IMR-90 (cell line): ENCODE measurements at regions not wholly inside any gene's neighbourhood (a gene's known extent, or its start where the extent isn't known, plus 50 kb on each side); places are given as distances from the start of the nearest gene placed in this dataset.

Experiments
- ATAC-seq: fragments of 200-7000 bp; cut with Tn5 transposase; 2 replicates; pipeline ENCODE4 v1.9.1; 2020; ENCODE audit warnings: low read depth, mild to moderate bottlenecking, moderate library complexity
- BruUV-seq: library from RNA; stranded (reverse); fragments of 400-500 nt; replicated peaks from 2 replicates; lab custom pipeline; 2021; lab: Mats Ljungman, UMichigan
- CTCF ChIA-PET: fragments of 300-600 bp; formaldehyde crosslinking; extraction: SDS; loops from one replicate; lab custom pipeline; 2021; ENCODE audit warnings: antibody characterized with exemption; lab: Yijun Ruan, JAX
- POLR2A ChIA-PET: fragments of 300-600 bp; sonication (Branson Sonifier 250); formaldehyde crosslinking; loops from one replicate; lab custom pipeline; 2022; ENCODE audit warnings: antibody characterized with exemption; ENCODE audit not compliant: unreplicated experiment; lab: Charles Lee
- DNase-seq: peaks from one replicate; pipeline ENCODE4 v3.0.0; 2013
- H2AFZ ChIP-seq: replicated peaks from 2 replicates; pipeline ENCODE3; 2013; ENCODE audit warnings: low read length, mild to moderate bottlenecking; ENCODE audit not compliant: poor library complexity
- H2AK5ac ChIP-seq: 2 replicates; pipeline ENCODE4 v1.6.1; 2013; ENCODE audit warnings: low read depth, low read length, inconsistent platforms
- H2AK9ac ChIP-seq: replicated peaks from 2 replicates; pipeline ENCODE3; 2013; ENCODE audit warnings: mild to moderate bottlenecking, low read depth, low read length, moderate library complexity; ENCODE audit not compliant: poor library complexity
- H2BK120ac ChIP-seq: 2 replicates; pipeline ENCODE4 v1.6.1; 2013; ENCODE audit warnings: low read depth, low read length, inconsistent platforms
- H2BK15ac ChIP-seq: 3 replicates; pipeline ENCODE4 v1.6.1; 2013; ENCODE audit warnings: low read depth, low read length, inconsistent platforms
- H2BK20ac ChIP-seq: 2 replicates; pipeline ENCODE4 v1.6.1; 2013; ENCODE audit warnings: low read depth, mild to moderate bottlenecking, inconsistent platforms, low read length, moderate library complexity
- H2BK5ac ChIP-seq: 2 replicates; pipeline ENCODE4 v1.6.1; 2013; ENCODE audit warnings: mild to moderate bottlenecking, low read depth, low read length, inconsistent platforms; ENCODE audit not compliant: poor library complexity, severe bottlenecking
- H3K14ac ChIP-seq: replicated peaks from 2 replicates; pipeline ENCODE4 v1.6.1; 2013; ENCODE audit warnings: low read depth, low read length, inconsistent platforms
- H3K18ac ChIP-seq: 2 replicates; pipeline ENCODE4 v1.6.1; 2013; ENCODE audit warnings: low read depth, low read length, control low read depth
- H3K23ac ChIP-seq: 2 replicates; pipeline ENCODE4 v1.6.1; 2013; ENCODE audit warnings: low read depth, low read length, inconsistent platforms
- H3K27ac ChIP-seq: 2 replicates; pipeline ENCODE4 v1.5.1; 2013; ENCODE audit warnings: mild to moderate bottlenecking, control low read depth, low read length; ENCODE audit not compliant: insufficient read depth
- H3K27me3 ChIP-seq: 2 replicates; pipeline ENCODE4 v1.6.1; 2013; ENCODE audit warnings: low read length; ENCODE audit not compliant: control insufficient read depth, insufficient read depth
- H3K36me3 ChIP-seq: 2 replicates; pipeline ENCODE4 v1.6.1; 2013; ENCODE audit warnings: low read length, mixed read lengths; ENCODE audit not compliant: control insufficient read depth, insufficient read depth
- H3K4ac ChIP-seq: 2 replicates; pipeline ENCODE4 v1.6.1; 2013; ENCODE audit warnings: low read depth, low read length, inconsistent platforms
- H3K4me1 ChIP-seq: 2 replicates; pipeline ENCODE4 v1.6.1; 2013; ENCODE audit warnings: low read length, mixed read lengths; ENCODE audit not compliant: control insufficient read depth, insufficient read depth
- H3K4me2 ChIP-seq: 2 replicates; pipeline ENCODE4 v1.6.1; 2013; ENCODE audit warnings: low read depth, mild to moderate bottlenecking, control low read depth, low read length, moderate library complexity
- H3K4me3 ChIP-seq: 2 replicates; pipeline ENCODE4 v1.5.1; 2013; ENCODE audit warnings: low read depth, mild to moderate bottlenecking, control low read depth, low read length, moderate library complexity; ENCODE audit not compliant: insufficient read depth
- H3K56ac ChIP-seq: 2 replicates; pipeline ENCODE4 v1.6.1; 2013; ENCODE audit warnings: low read length, inconsistent platforms; ENCODE audit not compliant: insufficient read depth; ENCODE audit errors: extremely low read depth
- H3K79me1 ChIP-seq, 2 experiments: 2 replicates each; pipeline ENCODE4 v1.6.1; 2013; ENCODE audit warnings: low read length in 2 of 2, inconsistent platforms in 1 of 2, low read depth in 1 of 2
- H3K9ac ChIP-seq: 2 replicates; pipeline ENCODE4 v1.6.1; 2013; ENCODE audit warnings: low read depth, low read length, control low read depth
- H3K9me1 ChIP-seq: 2 replicates; pipeline ENCODE4 v1.6.1; 2013; ENCODE audit warnings: low read length, inconsistent platforms; ENCODE audit not compliant: insufficient read depth
- H3K9me3 ChIP-seq: 2 replicates; pipeline ENCODE4 v1.6.1; 2013; ENCODE audit warnings: low read length; ENCODE audit not compliant: control insufficient read depth, insufficient read depth
- H4K20me1 ChIP-seq: 2 replicates; pipeline ENCODE4 v1.6.1; 2013; ENCODE audit warnings: low read length, inconsistent platforms; ENCODE audit not compliant: insufficient read depth
- H4K5ac ChIP-seq: 2 replicates; pipeline ENCODE4 v1.6.1; 2013; ENCODE audit warnings: mild to moderate bottlenecking, low read depth, low read length, control low read depth
- H4K8ac ChIP-seq, 2 experiments: 2 replicates each; pipeline ENCODE4 v1.6.1; 2013; ENCODE audit warnings: low read depth in 2 of 2, low read length in 2 of 2, control low read depth in 1 of 2, inconsistent platforms in 1 of 2
- H4K91ac ChIP-seq: 2 replicates; pipeline ENCODE4 v1.6.1; 2013; ENCODE audit warnings: low read depth, low read length, inconsistent platforms; ENCODE audit not compliant: insufficient read depth
- BHLHE40 ChIP-seq: fragments of 150-350 bp; IDR thresholded peaks from 2 replicates; pipeline ENCODE4 v1.6.1; 2016; ENCODE audit warnings: mild to moderate bottlenecking, low read depth, low read length
- CEBPB ChIP-seq: IDR thresholded peaks from 2 replicates; pipeline ENCODE4 v1.6.1; 2012; ENCODE audit warnings: low read depth, low read length, improper control_type of control experiment
- CHD1 ChIP-seq: IDR thresholded peaks from 2 replicates; pipeline ENCODE4 v1.6.1; 2012; ENCODE audit warnings: low read depth, low read length, improper control_type of control experiment
- FOS ChIP-seq: fragments of 150-350 bp; IDR thresholded peaks from 2 replicates; pipeline ENCODE4 v1.6.1; 2016; ENCODE audit warnings: low read depth, low read length
- MXI1 ChIP-seq: IDR thresholded peaks from 2 replicates; pipeline ENCODE4 v1.6.1; 2012; ENCODE audit warnings: low read depth, mild to moderate bottlenecking, low read length, moderate library complexity, borderline replicate concordance
- RCOR1 ChIP-seq: IDR thresholded peaks from 2 replicates; pipeline ENCODE4 v1.6.1; 2012; ENCODE audit warnings: mild to moderate bottlenecking, low read length, improper control_type of control experiment; ENCODE audit not compliant: insufficient replicate concordance
- WGBS, 2 experiments: methylation state at CpG; one replicate each; pipeline versions ENCODE4 v1.1.5 to v1.1.7; 2013; ENCODE audit warnings: missing lambda C conversion rate in 2 of 2; ENCODE audit not compliant: insufficient read length in 1 of 2; ENCODE audit errors: extremely low coverage in 2 of 2; 5-methylcytosine and 5-hydroxymethylcytosine counted together
- dilution Hi-C: fragments of 300-500 bp; cut with HindIII; formaldehyde crosslinking; loops from one replicate; pipeline ENCODE4 v1.14.3; 2018; ENCODE audit warnings: low sequenced_read_pairs; ENCODE audit not compliant: unreplicated experiment
- in situ Hi-C: fragments of 300-500 bp; cut with MboI; formaldehyde crosslinking; loops from 3 replicates; pipeline ENCODE4 v1.14.3; 2019; ENCODE audit warnings: low sequenced_read_pairs, inconsistent platforms, mixed read lengths
- intact Hi-C: fragments of 100-400 bp; cut with micrococcal nuclease; formaldehyde crosslinking; loops from 2 replicates; pipeline ENCODE4 v1.10.0; 2022
- TF ChIP-seq, protein P1 (sequence below): conservative IDR thresholded peaks from 2 replicates; pipeline ENCODE4 v1.5.1; 2012; ENCODE audit warnings: mild to moderate bottlenecking, low read depth, low read length, improper control_type of control experiment

DNA sequence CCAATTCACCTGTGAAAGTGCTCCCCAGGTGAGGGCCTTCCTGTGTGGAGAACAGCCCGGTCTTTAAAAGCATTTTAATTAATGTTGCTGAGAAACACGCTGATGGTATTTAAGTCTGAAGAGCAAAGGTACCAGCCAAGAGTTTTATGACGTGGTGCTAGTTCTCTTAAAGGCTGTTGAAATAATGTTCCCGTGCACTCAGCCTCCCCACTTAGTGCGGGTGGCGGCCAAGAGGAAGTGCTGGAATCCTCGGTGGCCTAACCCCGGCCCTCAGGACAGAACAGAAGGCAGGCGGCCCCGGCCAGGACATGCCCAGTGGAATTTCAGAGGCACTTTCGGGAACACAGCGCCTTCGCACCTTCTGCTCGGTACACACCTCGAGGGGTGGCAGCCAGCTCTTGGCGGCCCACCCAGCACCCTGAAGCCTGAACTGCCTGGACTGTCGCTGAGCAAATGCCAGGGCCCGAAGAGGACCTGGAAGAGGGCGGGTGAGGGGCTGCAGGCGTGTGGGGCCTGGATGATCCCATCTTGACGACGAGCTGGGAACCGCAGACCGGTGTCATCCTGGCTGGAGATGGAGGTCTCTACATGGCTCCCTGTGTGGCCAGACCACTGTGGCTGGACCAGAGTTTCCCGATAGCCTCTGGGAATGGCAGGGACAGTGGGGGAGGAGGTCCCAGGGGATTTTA lies 142.9 kb downstream of the ASB1 start:
- H3K9me3 ChIP-seq = no peaks in the 10 kb centered on the region
- dilution Hi-C loops = no loop called here

More for the DNA sequence above, 142.9 kb downstream of the ASB1 start:
- ChIA-PET CTCF (no interaction called here), POLR2A (no interaction called here)
- no peak overlapping the region for H3K4me3 ChIP-seq
- H3K23ac ChIP-seq = no peak overlapping the region
- ATAC-seq (no peak), DNase-seq (no peak)
- H3K18ac ChIP-seq = no peak overlapping the region
- no peak overlapping the region for H4K8ac ChIP-seq
- intact Hi-C loops (no loop called here), in situ Hi-C loops (no loop called here)
- no peak overlapping the region for H3K9ac ChIP-seq
- no peaks in the 10 kb centered on the region for H3K36me3 ChIP-seq
- peaks cover 12% of the 10 kb centered on the region for H3K27me3 ChIP-seq
- 61% methylated on average over 12 of the region's 25 CpGs; no CpG with 5 or more reads in 1 of the 2 experiments for WGBS, 2 experiments
- TF ChIP-seq BHLHE40 (no peak), MXI1 (no peak), RCOR1 (no peak), FOS (no peak), CHD1 (no peak), CEBPB (no peak)
- TF ChIP-seq, protein P1, sequence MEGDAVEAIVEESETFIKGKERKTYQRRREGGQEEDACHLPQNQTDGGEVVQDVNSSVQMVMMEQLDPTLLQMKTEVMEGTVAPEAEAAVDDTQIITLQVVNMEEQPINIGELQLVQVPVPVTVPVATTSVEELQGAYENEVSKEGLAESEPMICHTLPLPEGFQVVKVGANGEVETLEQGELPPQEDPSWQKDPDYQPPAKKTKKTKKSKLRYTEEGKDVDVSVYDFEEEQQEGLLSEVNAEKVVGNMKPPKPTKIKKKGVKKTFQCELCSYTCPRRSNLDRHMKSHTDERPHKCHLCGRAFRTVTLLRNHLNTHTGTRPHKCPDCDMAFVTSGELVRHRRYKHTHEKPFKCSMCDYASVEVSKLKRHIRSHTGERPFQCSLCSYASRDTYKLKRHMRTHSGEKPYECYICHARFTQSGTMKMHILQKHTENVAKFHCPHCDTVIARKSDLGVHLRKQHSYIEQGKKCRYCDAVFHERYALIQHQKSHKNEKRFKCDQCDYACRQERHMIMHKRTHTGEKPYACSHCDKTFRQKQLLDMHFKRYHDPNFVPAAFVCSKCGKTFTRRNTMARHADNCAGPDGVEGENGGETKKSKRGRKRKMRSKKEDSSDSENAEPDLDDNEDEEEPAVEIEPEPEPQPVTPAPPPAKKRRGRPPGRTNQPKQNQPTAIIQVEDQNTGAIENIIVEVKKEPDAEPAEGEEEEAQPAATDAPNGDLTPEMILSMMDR = no peak
- H2BK5ac ChIP-seq = no peak overlapping the region
- H2AK9ac ChIP-seq = no peak overlapping the region
- H4K5ac ChIP-seq = no peak overlapping the region
- BruUV-seq = no TSS peak
- no peak overlapping the region for H3K14ac ChIP-seq
- H4K91ac ChIP-seq = no peak overlapping the region
- no peaks in the 10 kb centered on the region for H3K4me1 ChIP-seq
- H2BK15ac ChIP-seq = no peak overlapping the region
- H2BK20ac ChIP-seq = no peak overlapping the region
- H2AFZ ChIP-seq = no peak overlapping the region
- no peak overlapping the region for H2BK120ac ChIP-seq
- H3K4ac ChIP-seq = no peak overlapping the region
- H3K56ac ChIP-seq = no peak overlapping the region
- no peaks in the 10 kb centered on the region for H3K9me1 ChIP-seq
- H3K79me1 ChIP-seq = no peaks in the 10 kb centered on the region
- no peaks in the 10 kb centered on the region for H4K20me1 ChIP-seq
- no peak overlapping the region for H3K27ac ChIP-seq
- H2AK5ac ChIP-seq = no peak overlapping the region
- H3K4me2 ChIP-seq = no peak overlapping the region
